Type B pancreatic cell (in vitro differentiated cells): ENCODE measurements at regions not wholly inside any gene's neighbourhood (a gene's known extent, or its start where the extent isn't known, plus 50 kb on each side); places are given as distances from the start of the nearest gene placed in this dataset.

Experiments used
- DNase-seq: peaks from one replicate; pipeline ENCODE4 v3.0.0; 2021; ENCODE audit warnings: mixed read lengths; ENCODE audit not compliant: unreplicated experiment; ENCODE audit errors: extremely low spot score
- H3K27ac Mint-ChIP-seq: 2 replicates; pipeline ENCODE4 v1.8.0; 2021; ENCODE audit warnings: mild to moderate bottlenecking, mixed read lengths
- H3K27me3 Mint-ChIP-seq: 2 replicates; pipeline ENCODE4 v1.8.0; 2021; ENCODE audit warnings: mixed read lengths
- H3K36me3 Mint-ChIP-seq: 2 replicates; pipeline ENCODE4 v1.8.0; 2021; ENCODE audit warnings: mixed read lengths
- H3K4me1 Mint-ChIP-seq: one replicate; pipeline ENCODE4 v1.8.0; 2021; ENCODE audit warnings: mixed read lengths; ENCODE audit not compliant: unreplicated experiment
- H3K4me3 Mint-ChIP-seq: 2 replicates; pipeline ENCODE4 v1.8.0; 2021; ENCODE audit warnings: mild to moderate bottlenecking, mixed read lengths
- H3K9me3 Mint-ChIP-seq: 2 replicates; pipeline ENCODE4 v1.8.0; 2021; ENCODE audit warnings: mixed read lengths
- CTCF ChIP-seq: fragments of 200-600 bp; sonication (generic); conservative IDR thresholded peaks from 2 replicates; pipeline ENCODE4 v1.5.0; 2021; ENCODE audit warnings: antibody characterized with exemption, mild to moderate bottlenecking

GRCh38 chr11:104655066-104655465 lies 243.2 kb downstream of the CASP12 start:
- Mint-ChIP-seq H3K9me3 (peaks cover 8% of the 10 kb centered on the region), H3K27ac (no peak overlapping the region), H3K4me3 (no peak overlapping the region), H3K4me1 (no peaks in the 10 kb centered on the region), H3K27me3 (no peaks in the 10 kb centered on the region), H3K36me3 (peaks cover under 1% of the 10 kb centered on the region)
- DNase-seq: no peak
- TF ChIP-seq CTCF: no peak

- no peaks in the 10 kb centered on the region for H3K4me1 Mint-ChIP-seq
- DNase-seq: no peak
- H3K36me3 Mint-ChIP-seq: peaks cover 5% of the 10 kb centered on the region
- no peak for TF ChIP-seq CTCF
- no peak overlapping the region for H3K4me3 Mint-ChIP-seq
- no peak overlapping the region for H3K27ac Mint-ChIP-seq
- H3K27me3 Mint-ChIP-seq: no peaks in the 10 kb centered on the region
- peaks cover 8% of the 10 kb centered on the region for H3K9me3 Mint-ChIP-seq
Observed at GRCh38 chr11:104654181-104654813, 244.0 kb downstream of the CASP12 start.

GRCh38 chr11:104653407-104653806 lies 244.9 kb downstream of the CASP12 start:
- no peak for DNase-seq
- peaks cover 8% of the 10 kb centered on the region for H3K9me3 Mint-ChIP-seq
- TF ChIP-seq CTCF: no peak
- H3K27me3 Mint-ChIP-seq: no peaks in the 10 kb centered on the region
- no peaks in the 10 kb centered on the region for H3K4me1 Mint-ChIP-seq
- H3K4me3 Mint-ChIP-seq: no peak overlapping the region
- peak overlapping the region; percentile 82 for H3K27ac Mint-ChIP-seq
- peaks cover 5% of the 10 kb centered on the region for H3K36me3 Mint-ChIP-seq

- Mint-ChIP-seq H3K27ac (peak overlapping the region; percentile 82), H3K9me3 (peaks cover 8% of the 10 kb centered on the region)
Observed at GRCh38 chr11:104652996-104653395, 245.3 kb downstream of the CASP12 start.

GRCh38 chr11:104650234-104650633 lies 248.0 kb downstream of the CASP12 start:
- TF ChIP-seq CTCF: no peak
- H3K4me3 Mint-ChIP-seq: no peak overlapping the region
- H3K4me1 Mint-ChIP-seq: no peaks in the 10 kb centered on the region
- no peaks in the 10 kb centered on the region for H3K27me3 Mint-ChIP-seq
- H3K36me3 Mint-ChIP-seq: peaks cover 5% of the 10 kb centered on the region
- peaks cover 8% of the 10 kb centered on the region for H3K9me3 Mint-ChIP-seq
- H3K27ac Mint-ChIP-seq: no peak overlapping the region
- DNase-seq: no peak

More at GRCh38 chr11:104652996-104653395, 245.3 kb downstream of the CASP12 start:
- H3K36me3 Mint-ChIP-seq: peaks cover 5% of the 10 kb centered on the region
- DNase-seq: no peak
- TF ChIP-seq CTCF: no peak
- H3K4me1 Mint-ChIP-seq: no peaks in the 10 kb centered on the region
- no peaks in the 10 kb centered on the region for H3K27me3 Mint-ChIP-seq
- peak overlapping the region; percentile 15 for H3K4me3 Mint-ChIP-seq
